Heart right ventricle (tissue), 16 donors: ENCODE measurements at regions not wholly inside any gene's neighbourhood (a gene's known extent, or its start where the extent isn't known, plus 50 kb on each side); places are given as distances from the start of the nearest gene placed in this dataset.
"Not testable (repeated sequence)": the region's sequence is repeated elsewhere in the genome, so short reads cannot be mapped to it uniquely, and the experiment has no call there.

Experiments used
- ATAC-seq, 8 donors: fragments of 200-7000 bp; cut with Tn5 transposase; one replicate each; pipeline ENCODE4 v1.9.1; 2020; ENCODE audit warnings: mild to moderate bottlenecking in 8 of 8, moderate library complexity in 8 of 8, moderate number of reproducible peaks in 1 of 8
- DNase-seq, 2 donors: peaks; one replicate each; pipeline ENCODE4 v3.0.0-alpha.2; 2020
- H3K27ac ChIP-seq, 10 donors: fragments of 200-600 bp; sonication (generic) in 2 of 10; one replicate each; pipeline versions ENCODE4 v1.5.0 to v1.8.0; 2020 to 2022; ENCODE audit warnings: mild to moderate bottlenecking in 3 of 10
- H3K27me3 ChIP-seq, 7 donors: fragments of 200-600 bp; one replicate each; pipeline ENCODE4 v1.8.0; 2021 to 2022; ENCODE audit warnings: mild to moderate bottlenecking in 2 of 7
- H3K36me3 ChIP-seq, 9 donors: fragments of 200-600 bp; sonication (generic) in 1 of 9; one replicate each; pipeline versions ENCODE4 v1.5.0 to v1.8.0; 2020 to 2022; ENCODE audit warnings: mild to moderate bottlenecking in 2 of 9
- H3K4me1 ChIP-seq, 9 donors: fragments of 200-600 bp; sonication (generic) in 1 of 9; one replicate each; pipeline versions ENCODE4 v1.5.0 to v1.8.0; 2020 to 2022; ENCODE audit warnings: mild to moderate bottlenecking in 4 of 9
- H3K4me3 ChIP-seq, 10 donors: fragments of 200-600 bp; sonication (generic) in 2 of 10; one replicate each; pipeline versions ENCODE4 v1.5.0 to v1.8.0; 2020 to 2022; ENCODE audit warnings: mild to moderate bottlenecking in 7 of 10, moderate library complexity in 2 of 10
- H3K9me3 ChIP-seq, 11 donors: fragments of 200-600 bp in 10 of 11; sonication (generic) in 2 of 11; one replicate each; pipeline versions ENCODE4 v1.5.0 to v1.8.0; 2013 to 2022; ENCODE audit warnings: mild to moderate bottlenecking in 2 of 11, control low read depth in 1 of 11, moderate library complexity in 1 of 11
- CTCF ChIP-seq, 9 donors: fragments of 200-600 bp; sonication (generic) in 2 of 9; IDR thresholded peaks; one replicate each; pipeline versions ENCODE4 v1.5.0 to v1.8.0; 2021 to 2022; ENCODE audit warnings: antibody characterized with exemption in 9 of 9, mild to moderate bottlenecking in 5 of 9, moderate library complexity in 1 of 9
- WGBS, 2 donors: extraction: QIAGEN DNeasy Blood & Tissue Kit; methylation state at CpG; one replicate each; pipeline ENCODE4 v1.1.7; 2013; ENCODE audit warnings: inconsistent platforms in 1 of 2; 5-methylcytosine and 5-hydroxymethylcytosine counted together
- intact Hi-C, 10 donors: fragments of 100-400 bp; cut with DNase I; formaldehyde crosslinking; loops; one replicate each; pipeline versions ENCODE4 v1.11.1 to v1.14.2; 2022
- donor health status: Arrhythmogenic right ventricular cardiomyopathy.
- donor health status: ischemic (EF 13 %, LVEDD 7.1; RV severe dilation, severe dysfunction).
- donor health status: healthy with polysubstance abuse.
- donor health status: DM: no; HTN: yes; CAD: no.
- donor health status: DM: no; HTN: no; CAD: no.
- donor health status: ischemic (EF 25% LVEDD 6.9; RV normal size, moderate dysfunction).
- donor health status: ischemic (EF 25% LVEDD 5.7; RV mildly dilated, moderate dysfunction).
- donor health status: healthy.
- donor health status: DM: yes; HTN: yes; CAD: no.
- donor health status: Ischemic cardiomyopathy.
- donor health status: ischemic (EF 35%, LVEDD 5.7; RV mildly dilated, moderate dysfunction).
- donor health status: nonischemic (EF 11% LVEDD 7.7; RV severe dilation, severe dysfunction).
- donor health status: DM: yes; HTN: yes; CAD: no.
- donor health status: PGD.
- donor health status: ischemic (EF 29% LVEDD 5.4; RV normal size, mild dysfunction).
- donor health status: nonischemic (EF 23%, LVEDD 6.1; RV moderate dilation, normal function).

GRCh38 chr7:91569728-91570457 is 305.7 kb downstream of the FZD1 start:
- intact Hi-C loops: no loop called here
- DNase-seq (no peak), ATAC-seq (peak in 1 of 8 donors; percentile 37)
- Histone ChIP-seq H3K4me1 (peaks cover 0 to 8% (median 0%) of the 10 kb centered on the region in 9 donors), H3K27me3 (no peaks in the 10 kb centered on the region), H3K4me3 (no peak overlapping the region), H3K36me3 (no peaks in the 10 kb centered on the region), H3K9me3 (no peaks in the 10 kb centered on the region), H3K27ac (no peak overlapping the region)
- TF ChIP-seq CTCF (IDR thresholded peaks at IDR 0.05): no peak
- WGBS, 2 donors: 96 to 98% methylated on average over 1 of the region's 1 CpG

GRCh38 chr7:91570560-91570959 is 306.3 kb downstream of the FZD1 start:
- intact Hi-C loops: no loop called here
- peaks cover 0 to 8% (median 0%) of the 10 kb centered on the region in 9 donors for H3K4me1 ChIP-seq
- H3K27ac ChIP-seq: no peak overlapping the region
- no peaks in the 10 kb centered on the region for H3K27me3 ChIP-seq
- ATAC-seq (no peak), DNase-seq (no peak)
- H3K4me3 ChIP-seq: no peak overlapping the region
- H3K9me3 ChIP-seq: peaks cover 0 to under 1% (median 0%) of the 10 kb centered on the region in 11 donors
- no peak for TF ChIP-seq CTCF (IDR thresholded peaks at IDR 0.05)
- no peaks in the 10 kb centered on the region for H3K36me3 ChIP-seq

- H3K36me3 ChIP-seq: no peaks in the 10 kb centered on the region
- no peak overlapping the region for H3K27ac ChIP-seq
- no peaks in the 10 kb centered on the region for H3K27me3 ChIP-seq
- no peak for DNase-seq
- no peak for ATAC-seq
- intact Hi-C loops: no loop called here
- TF ChIP-seq CTCF (IDR thresholded peaks at IDR 0.05): no peak
- 84 to 93% methylated on average over 1 of the region's 1 CpG for WGBS, 2 donors
- H3K9me3 ChIP-seq: peaks cover 0 to 9% (median 0%) of the 10 kb centered on the region in 11 donors
- peaks cover 0 to 8% (median 0%) of the 10 kb centered on the region in 9 donors for H3K4me1 ChIP-seq
- H3K4me3 ChIP-seq: no peak overlapping the region
Observed at GRCh38 chr7:91571601-91572000, 307.4 kb downstream of the FZD1 start.

GRCh38 chr7:91573405-91573804 is 307.1 kb downstream of the MTERF1 start:
- intact Hi-C loops: no loop called here
- 88 to 89% methylated on average over 1 of the region's 1 CpG for WGBS, 2 donors
- no peak for TF ChIP-seq CTCF (IDR thresholded peaks at IDR 0.05)
- Histone ChIP-seq H3K4me3 (no peak overlapping the region), H3K27ac (no peak overlapping the region), H3K9me3 (peaks cover 0 to 9% (median 0%) of the 10 kb centered on the region in 11 donors), H3K27me3 (no peaks in the 10 kb centered on the region), H3K36me3 (no peaks in the 10 kb centered on the region), H3K4me1 (peaks cover 0 to 8% (median 0%) of the 10 kb centered on the region in 9 donors)
- ATAC-seq (no peak), DNase-seq (no peak)

GRCh38 chr7:91576459-91576858 is 304.0 kb downstream of the MTERF1 start:
- DNase-seq, H3K27me3 ChIP-seq, H3K4me1 ChIP-seq, H3K36me3 ChIP-seq, intact Hi-C loops, H3K9me3 ChIP-seq, H3K4me3 ChIP-seq, H3K27ac ChIP-seq, ATAC-seq: not testable (repeated sequence)
- 87 to 100% methylated on average over 2 of the region's 2 CpGs for WGBS, 2 donors
